Pancreas (tissue), 10 donors: ENCODE measurements at regions not wholly inside any gene's neighbourhood (a gene's known extent, or its start where the extent isn't known, plus 50 kb on each side); places are given as distances from the start of the nearest gene placed in this dataset.

Experiments
- ATAC-seq, 4 donors: fragments of 200-7000 bp; cut with Tn5 transposase; one replicate each; pipeline versions ENCODE4 v1.8.0 to v1.9.1; 2020; ENCODE audit warnings: mild to moderate bottlenecking in 4 of 4, moderate library complexity in 4 of 4
- DNase-seq, 6 donors: peaks; one replicate each; pipeline ENCODE4 v3.0.0-alpha.2; 2020
- FAIRE-seq: peaks from 2 replicates; lab custom pipeline; 2012; peaks lifted over from hg19 to GRCh38; lab: Jason Lieb, UNC
- H3K27ac ChIP-seq, 4 donors: fragments of 200-600 bp; sonication (generic); 1 replicate in 3 of 4; 2 replicates in 1 of 4; pipeline versions ENCODE4 v1.5.0 to v1.8.0; 2020
- H3K27me3 ChIP-seq, 4 donors: fragments of 200-600 bp; one replicate each; pipeline ENCODE4 v1.8.0; 2021
- H3K36me3 ChIP-seq, 3 donors: fragments of 200-600 bp; sonication (generic) in 1 of 3; one replicate each; pipeline versions ENCODE4 v1.5.0 to v1.8.0; 2020 to 2021
- H3K4me1 ChIP-seq, 3 donors: fragments of 200-600 bp; one replicate each; pipeline ENCODE4 v1.8.0; 2021
- H3K4me3 ChIP-seq, 4 donors: fragments of 200-600 bp; sonication (generic) in 2 of 4; one replicate each; pipeline versions ENCODE4 v1.5.0 to v1.8.0; 2020 to 2021
- H3K9me3 ChIP-seq, 4 donors: fragments of 200-600 bp; one replicate each; pipeline ENCODE4 v1.8.0; 2021
- WGBS, 2 donors: extraction: QIAGEN DNeasy Blood & Tissue Kit; methylation state at CpG; one replicate each; pipeline ENCODE4 v1.1.7; 2013; 5-methylcytosine and 5-hydroxymethylcytosine counted together
- intact Hi-C, 3 donors: fragments of 100-400 bp; cut with DNase I; formaldehyde crosslinking; loops; one replicate each; pipeline versions ENCODE4 v1.11.1 to v1.14.2; 2022
- TF ChIP-seq, protein P1 (sequence below), 4 donors: fragments of 200-600 bp; sonication (generic) in 3 of 4; IDR thresholded peaks; one replicate each; pipeline versions ENCODE4 v1.5.0 to v1.8.0; 2021; ENCODE audit warnings: antibody characterized with exemption in 4 of 4
- donor health status: healthy with polysubstance abuse.
- donor health status: DM: no; HTN: no; CAD: no; lungs with moderate emphysema.
- donor health status: DM: no; HTN: no; CAD: no.
- donor health status: control.
- donor health status: control.
- donor health status: Bipolar disorder and iron deficiency.
- donor health status: DM: yes; HTN: yes; CAD: no.
- donor health status: DM: no; HTN: no; CAD: no.
- donor health status: DM: no; HTN: no; CAD: no.
- donor health status: DM: yes; HTN: yes; CAD: no.

DNA sequence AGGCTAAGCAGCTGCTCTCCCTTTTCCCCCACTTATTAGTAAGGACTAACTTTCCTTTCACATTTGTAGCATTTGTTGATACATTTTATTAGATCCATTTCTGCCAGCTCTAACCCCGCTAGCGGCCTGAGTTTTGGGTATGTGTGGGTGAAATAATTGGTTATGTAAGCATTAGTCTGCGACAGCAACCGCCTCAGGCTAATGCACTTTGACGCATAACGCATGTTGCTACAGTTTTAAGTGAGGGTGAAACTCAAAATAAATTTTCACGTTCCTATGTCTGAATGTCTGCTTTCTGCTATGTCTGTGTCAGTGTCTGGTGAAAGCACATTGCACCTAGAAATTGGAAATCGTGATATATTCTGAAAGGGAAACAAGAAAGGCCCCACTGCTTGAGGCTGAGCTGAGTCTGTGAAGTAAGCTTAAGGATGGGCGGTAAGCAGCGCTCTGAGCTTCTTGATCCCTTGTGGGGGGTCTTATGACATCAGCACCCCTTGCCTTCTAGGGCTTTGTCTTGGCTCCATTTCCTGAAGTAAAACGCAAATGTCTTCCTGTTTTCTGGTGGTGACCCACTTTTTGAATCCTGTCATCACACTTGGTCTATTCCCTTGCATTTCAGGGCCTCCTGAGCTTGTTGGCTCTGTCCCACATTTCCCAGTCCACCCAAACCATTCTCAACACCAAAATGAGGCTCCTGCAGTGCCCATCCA is 648.3 kb upstream of the ARGLU1 start:
- Histone ChIP-seq H3K36me3 (no peaks in the 10 kb centered on the region), H3K4me3 (no peak overlapping the region), H3K27ac (no peak overlapping the region), H3K9me3 (no peaks in the 10 kb centered on the region), H3K4me1 (no peaks in the 10 kb centered on the region), H3K27me3 (no peaks in the 10 kb centered on the region)
- TF ChIP-seq, protein P1, sequence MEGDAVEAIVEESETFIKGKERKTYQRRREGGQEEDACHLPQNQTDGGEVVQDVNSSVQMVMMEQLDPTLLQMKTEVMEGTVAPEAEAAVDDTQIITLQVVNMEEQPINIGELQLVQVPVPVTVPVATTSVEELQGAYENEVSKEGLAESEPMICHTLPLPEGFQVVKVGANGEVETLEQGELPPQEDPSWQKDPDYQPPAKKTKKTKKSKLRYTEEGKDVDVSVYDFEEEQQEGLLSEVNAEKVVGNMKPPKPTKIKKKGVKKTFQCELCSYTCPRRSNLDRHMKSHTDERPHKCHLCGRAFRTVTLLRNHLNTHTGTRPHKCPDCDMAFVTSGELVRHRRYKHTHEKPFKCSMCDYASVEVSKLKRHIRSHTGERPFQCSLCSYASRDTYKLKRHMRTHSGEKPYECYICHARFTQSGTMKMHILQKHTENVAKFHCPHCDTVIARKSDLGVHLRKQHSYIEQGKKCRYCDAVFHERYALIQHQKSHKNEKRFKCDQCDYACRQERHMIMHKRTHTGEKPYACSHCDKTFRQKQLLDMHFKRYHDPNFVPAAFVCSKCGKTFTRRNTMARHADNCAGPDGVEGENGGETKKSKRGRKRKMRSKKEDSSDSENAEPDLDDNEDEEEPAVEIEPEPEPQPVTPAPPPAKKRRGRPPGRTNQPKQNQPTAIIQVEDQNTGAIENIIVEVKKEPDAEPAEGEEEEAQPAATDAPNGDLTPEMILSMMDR (IDR thresholded peaks at IDR 0.05) = no peak
- WGBS, 2 donors = 73 to 84% methylated on average over 11 of the region's 11 CpGs
- no peak for DNase-seq
- intact Hi-C loops = loop anchor here in 2 of 3 donors (10.0 kb wide), 2 partner anchors 649 to 939 kb away; a partner anchor contains a TSS
- no peak for ATAC-seq
- no peak for FAIRE-seq

DNA sequence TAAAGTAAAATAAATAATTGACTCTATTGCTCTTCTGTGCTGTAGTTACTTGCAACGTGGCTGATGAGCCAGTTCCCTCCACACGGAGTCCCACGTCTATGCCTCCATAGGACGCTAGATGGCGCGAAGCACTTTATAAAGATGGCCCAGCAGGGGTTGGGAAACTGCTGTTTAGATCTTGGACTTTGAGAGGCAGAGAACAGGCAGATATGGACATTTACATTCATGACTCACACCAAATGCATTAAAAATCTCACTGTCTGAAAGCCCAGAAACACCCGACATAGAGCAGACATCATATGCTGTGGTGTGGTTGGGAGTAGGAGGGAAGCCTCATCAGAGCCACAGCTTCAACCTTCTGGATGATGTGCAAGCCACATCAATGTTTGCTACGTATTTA is 643.1 kb upstream of the ARGLU1 start:
- no peaks in the 10 kb centered on the region for H3K4me1 ChIP-seq
- ATAC-seq (peak; percentile 86 to 99 (median 98)), DNase-seq (peak in 5 of 6 donors; percentile 43 to 79 (median 65)), FAIRE-seq (peak; percentile 79)
- intact Hi-C loops = loop anchor here in 2 of 3 donors (5.0 to 10.0 kb wide), 3 partner anchors 654 to 944 kb away; a partner anchor contains a TSS
- H3K4me3 ChIP-seq = no peak overlapping the region
- H3K27ac ChIP-seq = no peak overlapping the region
- TF ChIP-seq, protein P1 (IDR thresholded peaks at IDR 0.05) = peak; percentile 60 to 87 (median 84)
- H3K36me3 ChIP-seq = no peaks in the 10 kb centered on the region
- H3K27me3 ChIP-seq = peaks cover 0 to 3% (median 0%) of the 10 kb centered on the region in 4 donors
- no peaks in the 10 kb centered on the region for H3K9me3 ChIP-seq
- WGBS, 2 donors = 7 to 8% methylated on average over 8 of the region's 8 CpGs

DNA sequence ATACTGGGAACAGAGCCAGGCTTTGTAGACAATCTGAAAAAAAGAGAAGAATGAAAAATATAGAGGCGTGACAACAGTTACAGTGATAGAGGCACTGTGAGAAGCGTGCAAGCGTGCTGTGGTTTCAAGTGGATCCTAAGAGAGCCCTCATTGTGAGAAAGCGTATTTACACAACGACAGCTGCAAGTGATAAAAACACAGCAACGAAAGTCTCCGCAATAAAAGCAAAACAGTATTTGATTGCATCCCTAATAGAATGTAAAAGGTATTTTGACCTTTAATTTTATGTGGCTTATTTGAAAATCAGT is 642.7 kb upstream of the ARGLU1 start:
- TF ChIP-seq, protein P1 (IDR thresholded peaks at IDR 0.05) = no peak
- H3K4me1 ChIP-seq = no peaks in the 10 kb centered on the region
- peak in 3 of 4 donors; percentile 9 to 38 (median 25) for ATAC-seq
- DNase-seq = no peak
- intact Hi-C loops = loop anchor here in 2 of 3 donors (5.0 to 10.0 kb wide), 3 partner anchors 654 to 944 kb away; a partner anchor contains a TSS
- no peak overlapping the region for H3K27ac ChIP-seq
- H3K9me3 ChIP-seq = no peaks in the 10 kb centered on the region
- no peak for FAIRE-seq
- peaks cover 0 to 7% (median 0%) of the 10 kb centered on the region in 4 donors for H3K27me3 ChIP-seq
- 15% methylated on average over 7 of the region's 7 CpGs for WGBS, 2 donors
- H3K4me3 ChIP-seq = no peak overlapping the region
- H3K36me3 ChIP-seq = no peaks in the 10 kb centered on the region

DNA sequence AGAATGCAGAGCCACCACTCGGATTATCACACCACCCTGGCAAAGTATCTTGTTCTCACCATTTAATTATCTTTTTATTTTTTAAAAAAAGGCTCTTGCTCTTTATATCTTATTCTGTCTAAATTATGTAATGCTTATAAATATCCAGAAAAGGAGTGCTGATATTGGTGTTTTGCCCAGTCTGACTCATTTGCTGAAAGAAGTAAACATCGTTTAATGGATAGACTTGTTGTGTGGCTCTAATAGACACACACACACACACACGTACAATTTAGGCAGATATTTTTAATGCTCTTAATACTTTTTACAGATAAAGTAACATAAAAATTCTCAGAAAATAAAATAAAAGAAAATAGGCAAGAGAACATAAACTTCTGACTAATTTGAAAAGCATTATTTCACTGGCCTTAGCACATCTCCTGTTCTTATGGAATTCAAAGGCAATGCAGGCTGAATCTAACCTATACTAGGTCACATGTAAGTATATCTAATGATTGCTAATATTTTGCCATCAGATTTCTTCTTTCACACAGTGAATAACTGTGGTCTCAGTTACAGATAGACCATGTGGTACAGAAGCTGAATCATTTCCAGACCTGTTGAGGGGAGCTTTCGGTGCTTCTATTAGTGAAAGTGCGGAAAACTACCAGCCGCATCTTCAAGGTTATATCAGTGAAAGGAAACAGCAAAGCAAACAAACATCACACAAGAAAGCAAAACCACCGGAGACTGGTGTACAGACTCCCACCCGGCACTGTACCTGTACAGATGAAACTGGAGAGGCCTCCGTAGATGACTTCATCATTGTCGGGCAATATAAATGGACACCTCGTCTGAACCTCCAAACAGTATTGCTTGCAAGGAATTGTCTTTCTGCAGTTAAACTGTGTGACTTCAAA is 642.1 kb upstream of the ARGLU1 start:
- intact Hi-C loops = loop anchor here in 2 of 3 donors (5.0 to 10.0 kb wide), 3 partner anchors 655 to 945 kb away; a partner anchor contains a TSS
- TF ChIP-seq, protein P1 (IDR thresholded peaks at IDR 0.05) = no peak
- Histone ChIP-seq H3K4me1 (no peaks in the 10 kb centered on the region), H3K27me3 (peaks cover 0 to 7% (median 0%) of the 10 kb centered on the region in 4 donors), H3K9me3 (no peaks in the 10 kb centered on the region), H3K36me3 (no peaks in the 10 kb centered on the region), H3K4me3 (no peak overlapping the region), H3K27ac (no peak overlapping the region)
- ATAC-seq = peak in 3 of 4 donors; percentile 15 to 43 (median 37)
- 42 to 48% methylated on average over 11 of the region's 11 CpGs for WGBS, 2 donors
- no peak for DNase-seq
- FAIRE-seq = no peak
